Neural progenitor cell (in vitro differentiated cells): ENCODE measurements at regions not wholly inside any gene's neighbourhood (a gene's known extent, or its start where the extent isn't known, plus 50 kb on each side); places are given as distances from the start of the nearest gene placed in this dataset.

Experiments used
- EZH2phosphoT487 ChIP-seq: fragments of 200-600 bp; sonication (generic); IDR thresholded peaks from 2 replicates; pipeline ENCODE4 v1.6.1; 2017; ENCODE audit warnings: antibody characterized with exemption
- TF ChIP-seq, protein P1 (sequence below): fragments of 200-600 bp; sonication (generic); IDR thresholded peaks from 2 replicates; pipeline ENCODE4 v1.5.1; 2017; ENCODE audit warnings: antibody characterized with exemption, mild to moderate bottlenecking

DNA sequence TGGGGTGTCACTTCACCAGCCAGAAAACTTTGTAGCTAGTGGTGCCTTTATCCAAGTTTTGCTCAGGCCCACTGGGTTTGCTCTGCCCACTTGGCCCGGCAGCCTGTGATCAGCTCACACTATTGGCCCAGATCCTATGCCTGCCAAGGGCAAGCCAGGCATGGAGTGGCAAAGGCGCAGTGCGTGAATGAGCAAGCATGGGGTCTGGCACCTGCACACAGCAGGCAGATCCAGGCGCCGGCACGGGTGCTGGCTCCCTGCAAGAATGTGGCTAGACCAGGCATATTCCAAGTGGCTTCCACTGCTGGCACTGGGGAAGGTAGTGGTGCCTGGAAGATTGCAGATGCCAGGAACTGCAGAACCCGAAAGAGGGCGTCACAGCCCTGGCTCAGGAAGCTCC, 346.9 kb downstream of the LMBRD1 start:
- TF ChIP-seq, protein P1, sequence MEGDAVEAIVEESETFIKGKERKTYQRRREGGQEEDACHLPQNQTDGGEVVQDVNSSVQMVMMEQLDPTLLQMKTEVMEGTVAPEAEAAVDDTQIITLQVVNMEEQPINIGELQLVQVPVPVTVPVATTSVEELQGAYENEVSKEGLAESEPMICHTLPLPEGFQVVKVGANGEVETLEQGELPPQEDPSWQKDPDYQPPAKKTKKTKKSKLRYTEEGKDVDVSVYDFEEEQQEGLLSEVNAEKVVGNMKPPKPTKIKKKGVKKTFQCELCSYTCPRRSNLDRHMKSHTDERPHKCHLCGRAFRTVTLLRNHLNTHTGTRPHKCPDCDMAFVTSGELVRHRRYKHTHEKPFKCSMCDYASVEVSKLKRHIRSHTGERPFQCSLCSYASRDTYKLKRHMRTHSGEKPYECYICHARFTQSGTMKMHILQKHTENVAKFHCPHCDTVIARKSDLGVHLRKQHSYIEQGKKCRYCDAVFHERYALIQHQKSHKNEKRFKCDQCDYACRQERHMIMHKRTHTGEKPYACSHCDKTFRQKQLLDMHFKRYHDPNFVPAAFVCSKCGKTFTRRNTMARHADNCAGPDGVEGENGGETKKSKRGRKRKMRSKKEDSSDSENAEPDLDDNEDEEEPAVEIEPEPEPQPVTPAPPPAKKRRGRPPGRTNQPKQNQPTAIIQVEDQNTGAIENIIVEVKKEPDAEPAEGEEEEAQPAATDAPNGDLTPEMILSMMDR = no peak
- TF ChIP-seq EZH2phosphoT487 = no peak
